MCF 10A (cell line): ENCODE measurements at regions not wholly inside any gene's neighbourhood (a gene's known extent, or its start where the extent isn't known, plus 50 kb on each side); places are given as distances from the start of the nearest gene placed in this dataset.
"Not testable (repeated sequence)": the region's sequence is repeated elsewhere in the genome, so short reads cannot be mapped to it uniquely, and the experiment has no call there.

Source experiments
- BruUV-seq: library from RNA; stranded (reverse); fragments of 400-500 nt; replicated peaks from 2 replicates; lab custom pipeline; 2021; lab: Mats Ljungman, UMichigan
- CTCF ChIA-PET: fragments of 300-600 bp; sonication (Branson Sonifier 250); formaldehyde crosslinking; extraction: SDS; loops from one replicate; lab custom pipeline; 2021; ENCODE audit warnings: antibody characterized with exemption, inconsistent platforms; lab: Yijun Ruan, JAX
- POLR2A ChIA-PET: fragments of 300-600, 350-650 bp; sonication (Branson Sonifier 250); formaldehyde crosslinking; extraction: SDS; loops from one replicate; lab custom pipeline; 2020; ENCODE audit warnings: antibody characterized with exemption, inconsistent platforms; lab: Yijun Ruan, JAX
- DNase-seq: peaks from one replicate; pipeline ENCODE4 v3.0.0-alpha.2; 2018; ENCODE audit not compliant: unreplicated experiment
- H3K27ac Mint-ChIP-seq: one replicate; pipeline ENCODE4 v1.8.0; 2022; ENCODE audit warnings: mild to moderate bottlenecking, low read depth, mixed read lengths; ENCODE audit not compliant: unreplicated experiment
- H3K27me3 Mint-ChIP-seq: one replicate; pipeline ENCODE4 v1.8.0; 2022; ENCODE audit warnings: mixed read lengths; ENCODE audit not compliant: insufficient read depth, unreplicated experiment
- H3K36me3 Mint-ChIP-seq: one replicate; pipeline ENCODE4 v1.8.0; 2022; ENCODE audit warnings: mild to moderate bottlenecking, moderate library complexity, mixed read lengths; ENCODE audit not compliant: insufficient read depth, unreplicated experiment
- H3K4me1 Mint-ChIP-seq: one replicate; pipeline ENCODE4 v1.8.0; 2022; ENCODE audit warnings: mixed read lengths; ENCODE audit not compliant: insufficient read depth, unreplicated experiment
- H3K4me3 Mint-ChIP-seq: one replicate; pipeline ENCODE4 v1.8.0; 2022; ENCODE audit warnings: mild to moderate bottlenecking, moderate library complexity, mixed read lengths; ENCODE audit not compliant: unreplicated experiment
- H3K9me3 Mint-ChIP-seq: one replicate; pipeline ENCODE4 v1.8.0; 2022; ENCODE audit warnings: mixed read lengths; ENCODE audit not compliant: unreplicated experiment
- intact Hi-C: fragments of 100-400 bp; cut with micrococcal nuclease; formaldehyde crosslinking; loops from 2 replicates; pipeline ENCODE4 v1.14.1; 2022

DNA sequence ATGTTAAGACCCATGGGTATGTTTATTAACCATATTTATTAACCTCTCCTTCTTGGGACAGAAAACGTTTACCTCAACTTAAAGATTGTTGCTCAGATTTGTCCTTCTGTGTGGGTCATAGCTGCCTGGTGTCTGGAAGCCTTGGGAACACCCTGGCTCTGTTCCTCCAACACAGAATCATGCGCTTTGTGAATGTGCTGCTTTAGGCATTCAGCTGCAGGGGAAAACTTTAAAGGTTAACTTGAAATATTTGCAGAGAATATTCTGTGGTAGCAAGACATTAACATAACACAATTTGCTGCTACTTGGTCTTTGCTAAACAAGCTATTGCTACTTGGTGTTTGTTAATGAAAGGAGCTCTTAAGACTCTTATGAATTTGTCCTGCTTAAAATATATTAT lies 50.5 kb upstream of the THOC3 start:
- CTCF ChIA-PET, result not testable (repeated sequence)

DNA sequence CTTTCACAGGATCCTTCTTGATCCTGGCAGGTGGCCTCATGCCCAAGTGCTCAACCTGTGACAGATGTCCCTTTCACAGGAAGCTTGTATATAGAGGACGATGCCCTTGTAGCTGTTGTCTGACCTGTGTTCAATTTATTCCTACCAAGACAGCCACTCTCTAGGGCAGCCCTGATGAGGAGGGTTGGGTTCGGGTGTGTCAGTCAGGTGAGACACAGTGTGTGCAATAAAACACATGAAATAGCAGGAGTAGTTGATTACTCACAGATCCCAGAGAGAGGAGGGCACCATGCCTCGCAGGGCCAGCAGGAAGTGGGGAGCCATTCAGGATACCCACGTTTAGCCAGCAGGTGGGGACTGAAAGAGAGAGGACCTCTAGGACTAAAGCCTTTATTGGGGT lies 52.7 kb upstream of the THOC3 start:
- POLR2A ChIA-PET, H3K27ac Mint-ChIP-seq, H3K4me1 Mint-ChIP-seq, BruUV-seq, CTCF ChIA-PET, DNase-seq, H3K36me3 Mint-ChIP-seq, H3K27me3 Mint-ChIP-seq, H3K4me3 Mint-ChIP-seq, intact Hi-C loops, H3K9me3 Mint-ChIP-seq: not testable (repeated sequence)

More for the DNA sequence above, 50.5 kb upstream of the THOC3 start:
- DNase-seq, H3K9me3 Mint-ChIP-seq, BruUV-seq, H3K27me3 Mint-ChIP-seq, POLR2A ChIA-PET, H3K4me1 Mint-ChIP-seq, H3K27ac Mint-ChIP-seq, intact Hi-C loops, H3K4me3 Mint-ChIP-seq, H3K36me3 Mint-ChIP-seq: not testable (repeated sequence)

DNA sequence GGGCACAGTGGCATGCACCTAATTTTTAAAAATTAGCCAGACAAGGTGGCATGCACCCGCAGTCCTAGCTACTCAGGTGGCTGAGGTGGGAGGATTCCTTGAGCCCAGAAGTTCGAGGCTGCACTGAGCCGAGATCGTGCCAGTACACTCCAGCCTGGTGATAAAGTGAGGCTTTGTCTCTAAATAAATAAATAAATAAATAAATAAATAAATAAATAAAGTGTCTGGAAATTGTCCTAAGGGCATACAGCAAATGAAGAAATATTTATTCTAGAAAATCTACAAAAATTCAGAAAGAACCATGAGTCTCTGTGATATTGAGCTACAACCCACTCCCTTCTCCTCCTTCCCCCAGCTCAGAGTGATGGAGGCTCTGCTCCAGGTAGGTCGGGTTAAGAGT lies 55.4 kb upstream of the THOC3 start:
- not testable (repeated sequence) for H3K27me3 Mint-ChIP-seq

DNA sequence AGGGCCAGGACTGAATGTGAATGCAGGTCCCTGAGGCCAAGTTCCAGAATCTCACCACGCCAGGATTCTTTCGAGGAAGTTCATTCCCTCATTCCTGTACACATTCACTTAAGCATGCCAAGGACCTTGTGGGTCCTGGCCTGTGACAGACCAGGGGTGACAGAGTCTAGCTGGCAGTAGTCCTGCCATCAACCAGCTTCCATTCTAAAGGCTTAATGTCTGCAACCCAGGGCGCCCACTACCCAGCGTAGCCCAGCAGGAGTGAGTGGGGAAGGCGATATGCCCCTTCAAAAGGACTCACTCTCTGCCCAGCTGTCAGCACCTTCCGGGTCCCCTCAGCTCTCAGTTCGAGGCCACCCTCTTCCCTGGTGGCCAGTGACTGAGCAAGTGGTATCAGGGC lies 61.3 kb upstream of the THOC3 start:
- H3K36me3 Mint-ChIP-seq, H3K4me1 Mint-ChIP-seq, H3K4me3 Mint-ChIP-seq, CTCF ChIA-PET, BruUV-seq, H3K9me3 Mint-ChIP-seq, DNase-seq, intact Hi-C loops, H3K27ac Mint-ChIP-seq, POLR2A ChIA-PET, H3K27me3 Mint-ChIP-seq: not testable (repeated sequence)

More for the DNA sequence above, 55.4 kb upstream of the THOC3 start:
- H3K4me1 Mint-ChIP-seq, CTCF ChIA-PET, DNase-seq, POLR2A ChIA-PET, H3K9me3 Mint-ChIP-seq, intact Hi-C loops, BruUV-seq, H3K27ac Mint-ChIP-seq, H3K36me3 Mint-ChIP-seq, H3K4me3 Mint-ChIP-seq: not testable (repeated sequence)

DNA sequence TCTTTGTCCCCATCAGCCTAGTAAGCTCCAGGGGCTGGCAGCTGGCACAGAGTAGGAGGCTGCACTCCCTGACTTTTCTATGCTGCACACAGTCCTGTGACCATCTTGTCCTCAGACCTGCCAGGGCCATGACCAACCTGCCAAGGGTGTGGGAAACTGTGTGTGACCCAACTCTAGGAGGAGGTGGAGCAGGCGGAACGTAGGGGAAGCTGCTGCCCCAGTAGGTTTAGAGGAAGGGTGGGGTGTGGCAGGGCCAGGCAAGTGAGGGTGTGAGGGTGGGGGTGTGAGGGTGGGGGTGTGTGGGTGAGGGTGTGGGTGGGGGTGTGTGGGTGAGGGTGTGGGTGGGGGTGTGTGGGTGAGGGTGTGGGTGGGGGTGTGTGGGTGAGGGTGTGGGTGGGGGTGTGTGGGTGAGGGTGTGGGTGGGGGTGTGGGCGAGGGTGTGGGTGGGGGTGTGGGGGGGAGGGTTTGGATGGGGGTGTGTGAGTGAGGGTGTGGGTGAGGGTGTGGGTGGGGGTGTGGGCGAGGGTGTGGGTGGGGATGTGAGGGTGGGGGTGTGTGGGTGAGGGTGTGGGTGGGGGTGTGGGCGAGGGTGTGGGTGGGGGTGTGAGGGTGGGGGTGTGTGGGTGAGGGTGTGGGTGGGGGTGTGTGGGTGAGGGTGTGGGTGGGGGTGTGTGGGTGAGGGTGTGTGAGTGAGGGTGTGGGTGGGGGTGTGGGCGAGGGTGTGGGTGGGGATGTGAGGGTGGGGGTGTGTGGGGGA lies 62.4 kb upstream of the THOC3 start:
- H3K9me3 Mint-ChIP-seq, intact Hi-C loops, BruUV-seq, POLR2A ChIA-PET, DNase-seq, H3K4me1 Mint-ChIP-seq, H3K36me3 Mint-ChIP-seq, H3K27ac Mint-ChIP-seq, H3K27me3 Mint-ChIP-seq, CTCF ChIA-PET, H3K4me3 Mint-ChIP-seq: not testable (repeated sequence)

DNA sequence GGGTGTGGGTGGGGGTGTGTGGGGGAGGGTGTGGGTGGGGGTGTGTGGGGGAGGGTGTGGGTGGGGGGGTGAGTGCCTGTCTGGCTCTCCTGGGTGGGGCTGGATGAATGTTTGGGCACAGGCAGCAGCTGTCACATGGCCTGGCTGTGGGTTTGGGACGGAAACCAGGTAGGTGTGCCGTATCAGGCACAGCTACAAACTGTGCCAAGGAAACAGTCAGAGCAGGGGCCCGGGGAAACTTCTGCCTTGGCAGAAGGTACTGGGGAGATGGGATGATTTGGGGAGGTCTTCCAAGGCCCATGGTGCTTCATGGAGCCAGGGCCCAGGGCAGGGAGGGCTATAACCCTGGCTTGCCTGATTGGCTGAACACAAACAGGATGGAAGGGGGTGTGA lies 63.0 kb upstream of the THOC3 start:
- BruUV-seq, intact Hi-C loops, H3K36me3 Mint-ChIP-seq: not testable (repeated sequence)

DNA sequence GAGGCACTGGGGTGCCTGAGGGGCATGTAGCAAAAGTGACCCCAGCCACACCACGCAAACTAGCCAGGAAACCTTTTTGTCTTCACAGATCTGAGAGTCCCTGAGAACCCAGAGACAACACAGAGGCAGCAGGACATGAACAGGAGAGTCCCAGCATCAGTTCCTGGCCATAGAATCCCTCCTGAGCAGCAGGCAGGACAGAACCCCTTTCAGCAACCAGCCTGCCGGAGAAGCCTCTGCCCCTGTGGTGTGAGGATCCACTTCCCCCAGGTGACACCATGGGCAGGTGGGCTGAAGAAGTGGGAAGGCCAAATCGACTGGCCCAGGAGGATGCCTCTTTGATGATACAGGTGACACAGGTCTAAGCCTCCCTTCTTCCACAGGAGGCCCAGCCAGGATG lies 65.1 kb upstream of the THOC3 start:
- H3K9me3 Mint-ChIP-seq, H3K36me3 Mint-ChIP-seq, H3K4me3 Mint-ChIP-seq, BruUV-seq, POLR2A ChIA-PET, H3K4me1 Mint-ChIP-seq, DNase-seq, H3K27ac Mint-ChIP-seq, intact Hi-C loops, CTCF ChIA-PET: not testable (repeated sequence)
- H3K27me3 Mint-ChIP-seq, result peaks cover 21% of the 10 kb centered on the region

More for the DNA sequence above, 63.0 kb upstream of the THOC3 start:
- POLR2A ChIA-PET, DNase-seq, H3K9me3 Mint-ChIP-seq, H3K4me1 Mint-ChIP-seq, H3K27ac Mint-ChIP-seq, H3K4me3 Mint-ChIP-seq, CTCF ChIA-PET, H3K27me3 Mint-ChIP-seq: not testable (repeated sequence)

DNA sequence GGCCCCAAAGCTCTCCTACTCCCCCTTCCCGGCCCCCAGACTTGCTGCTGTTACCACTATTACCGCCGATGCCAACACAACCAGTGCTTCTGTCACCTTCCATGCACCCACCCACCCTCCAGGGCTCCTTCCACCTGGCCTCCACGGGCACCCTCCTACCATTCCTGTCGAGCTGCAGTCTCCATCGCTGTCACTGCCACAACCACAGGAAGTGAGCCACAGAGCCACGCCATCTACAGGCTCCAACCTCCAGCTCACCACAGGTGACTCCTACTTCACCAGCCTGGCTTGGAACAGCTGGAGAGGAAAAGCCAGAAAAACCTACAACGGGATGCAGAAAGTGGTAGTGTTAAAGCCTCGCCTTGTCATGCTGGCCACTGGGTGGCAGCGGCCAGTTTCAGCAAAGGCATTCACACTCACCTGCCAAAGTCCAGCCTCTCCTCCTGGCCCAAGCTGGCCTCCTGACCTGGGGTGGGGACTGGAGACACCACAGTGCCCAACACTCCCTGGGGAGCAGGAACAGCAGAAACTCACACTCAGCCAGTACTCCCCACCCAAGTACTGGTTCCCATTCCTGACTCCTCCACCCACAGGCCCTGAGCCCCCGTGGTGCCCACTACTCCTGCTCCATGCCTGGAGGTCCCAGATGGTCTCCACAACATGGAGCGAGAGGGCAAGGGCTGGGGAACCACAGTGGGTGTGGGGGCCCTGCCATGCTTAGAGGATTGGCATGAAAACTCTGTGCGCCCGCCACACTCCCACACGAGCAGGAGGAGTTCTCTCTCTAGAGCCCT lies 66.5 kb upstream of the THOC3 start:
- H3K27ac Mint-ChIP-seq, intact Hi-C loops, H3K4me3 Mint-ChIP-seq, POLR2A ChIA-PET, H3K9me3 Mint-ChIP-seq, DNase-seq, H3K4me1 Mint-ChIP-seq, CTCF ChIA-PET, BruUV-seq, H3K36me3 Mint-ChIP-seq: not testable (repeated sequence)
- peaks cover 33% of the 10 kb centered on the region for H3K27me3 Mint-ChIP-seq

DNA sequence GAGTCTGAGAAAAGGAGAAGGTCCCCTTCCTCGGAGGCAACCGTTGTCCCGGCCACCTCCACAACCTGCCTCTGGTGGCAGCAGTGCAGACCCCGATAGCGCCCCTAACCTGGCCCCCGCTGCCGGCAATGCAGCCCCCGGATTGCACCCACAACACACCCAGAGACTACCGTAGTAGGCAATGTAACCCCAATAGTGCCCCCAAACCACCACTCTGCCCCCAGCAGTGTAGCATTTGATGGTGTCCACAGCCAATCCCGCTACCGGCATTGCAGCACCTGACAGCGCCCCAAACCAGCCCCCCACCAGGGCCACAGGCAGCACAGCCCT lies 67.1 kb upstream of the THOC3 start:
- H3K4me1 Mint-ChIP-seq, H3K9me3 Mint-ChIP-seq, H3K4me3 Mint-ChIP-seq, H3K27ac Mint-ChIP-seq, CTCF ChIA-PET, POLR2A ChIA-PET, DNase-seq, H3K36me3 Mint-ChIP-seq, BruUV-seq, intact Hi-C loops: not testable (repeated sequence)
- H3K27me3 Mint-ChIP-seq, result peaks cover 39% of the 10 kb centered on the region
